Lower leg skin (tissue), 4 donors: ENCODE measurements at regions not wholly inside any gene's neighbourhood (a gene's known extent, or its start where the extent isn't known, plus 50 kb on each side); places are given as distances from the start of the nearest gene placed in this dataset.
"Not testable (repeated sequence)": the region's sequence is repeated elsewhere in the genome, so short reads cannot be mapped to it uniquely, and the experiment has no call there.

Experiments
- DNase-seq, 2 donors: peaks; one replicate each; pipeline ENCODE4 v3.0.0-alpha.2; 2019; ENCODE audit warnings: low spot score in 2 of 2
- H3K4me3 ChIP-seq: fragments of 200-600 bp; sonication (generic); 2 replicates; pipeline ENCODE4 v1.5.1; 2017; ENCODE audit warnings: mild to moderate bottlenecking, low read depth; ENCODE audit not compliant: poor library complexity, severe bottlenecking
- POLR2A ChIP-seq, 2 donors: fragments of 450-650 bp; IDR thresholded peaks; one replicate each; pipeline ENCODE4 v1.6.1; 2016 to 2017; ENCODE audit warnings: antibody characterized with exemption in 2 of 2, mild to moderate bottlenecking in 1 of 2, moderate library complexity in 1 of 2
- WGBS, 2 donors: methylation state at CpG; one replicate each; pipeline ENCODE4 v1.1.5; 2018; 5-methylcytosine and 5-hydroxymethylcytosine counted together
- intact Hi-C: fragments of 100-400 bp; cut with DNase I; formaldehyde crosslinking; loops from one replicate; pipeline ENCODE4 v1.15.0; 2023; ENCODE audit warnings: low total_unique reads
- TF ChIP-seq, protein P1 (sequence below), 3 donors: fragments of 450-650 bp; IDR thresholded peaks; one replicate each; pipeline ENCODE4 v1.5.1; 2016; ENCODE audit warnings: antibody characterized with exemption in 3 of 3, mild to moderate bottlenecking in 3 of 3, moderate library complexity in 2 of 3

DNA sequence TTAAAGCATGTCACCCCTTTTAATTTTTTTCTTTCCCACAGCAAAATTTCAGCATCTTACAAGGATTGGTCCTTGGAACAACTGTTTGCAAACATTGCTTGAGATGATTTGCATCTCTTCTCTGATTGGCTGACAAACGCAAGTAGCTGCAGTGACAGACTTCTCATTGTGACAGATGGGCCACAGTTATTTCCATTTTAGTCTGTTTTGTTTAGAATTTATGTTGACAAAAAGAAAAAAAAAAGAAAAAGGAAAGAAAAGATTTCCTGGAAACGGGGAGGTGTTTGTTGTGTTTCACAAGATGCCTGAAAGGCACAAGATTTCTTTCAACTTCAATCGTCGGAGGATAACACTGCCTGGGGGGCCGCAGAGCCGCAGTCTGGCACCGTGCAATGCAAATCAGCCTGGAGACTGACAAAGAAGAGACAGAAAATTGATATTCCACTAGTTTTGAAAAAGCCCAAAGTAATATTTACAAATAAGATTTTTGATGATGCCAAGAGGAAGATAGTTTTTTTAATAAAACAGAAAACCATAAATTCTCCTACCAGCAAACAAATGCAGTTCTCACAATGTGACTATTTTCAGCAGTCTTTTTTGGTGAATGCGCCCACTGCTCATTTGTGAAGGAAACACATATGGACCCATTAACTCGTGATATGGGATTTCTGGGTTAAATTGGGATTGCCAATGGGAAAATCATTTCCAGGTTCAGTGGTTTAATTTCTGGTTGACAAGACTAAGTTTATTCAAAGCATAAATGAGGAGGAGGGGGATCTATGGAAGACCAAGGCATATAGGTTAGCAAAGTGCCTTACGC lies 296.2 kb upstream of the SMIM21 start:
- WGBS, 2 donors, result 40 to 46% methylated on average over 10 of the region's 10 CpGs
- no peak for DNase-seq
- H3K4me3 ChIP-seq, result no peak overlapping the region
- no peak for TF ChIP-seq POLR2A (IDR thresholded peaks at IDR 0.05)
- TF ChIP-seq, protein P1, sequence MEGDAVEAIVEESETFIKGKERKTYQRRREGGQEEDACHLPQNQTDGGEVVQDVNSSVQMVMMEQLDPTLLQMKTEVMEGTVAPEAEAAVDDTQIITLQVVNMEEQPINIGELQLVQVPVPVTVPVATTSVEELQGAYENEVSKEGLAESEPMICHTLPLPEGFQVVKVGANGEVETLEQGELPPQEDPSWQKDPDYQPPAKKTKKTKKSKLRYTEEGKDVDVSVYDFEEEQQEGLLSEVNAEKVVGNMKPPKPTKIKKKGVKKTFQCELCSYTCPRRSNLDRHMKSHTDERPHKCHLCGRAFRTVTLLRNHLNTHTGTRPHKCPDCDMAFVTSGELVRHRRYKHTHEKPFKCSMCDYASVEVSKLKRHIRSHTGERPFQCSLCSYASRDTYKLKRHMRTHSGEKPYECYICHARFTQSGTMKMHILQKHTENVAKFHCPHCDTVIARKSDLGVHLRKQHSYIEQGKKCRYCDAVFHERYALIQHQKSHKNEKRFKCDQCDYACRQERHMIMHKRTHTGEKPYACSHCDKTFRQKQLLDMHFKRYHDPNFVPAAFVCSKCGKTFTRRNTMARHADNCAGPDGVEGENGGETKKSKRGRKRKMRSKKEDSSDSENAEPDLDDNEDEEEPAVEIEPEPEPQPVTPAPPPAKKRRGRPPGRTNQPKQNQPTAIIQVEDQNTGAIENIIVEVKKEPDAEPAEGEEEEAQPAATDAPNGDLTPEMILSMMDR (IDR thresholded peaks at IDR 0.05), result no peak
- intact Hi-C loops, result no loop called here

DNA sequence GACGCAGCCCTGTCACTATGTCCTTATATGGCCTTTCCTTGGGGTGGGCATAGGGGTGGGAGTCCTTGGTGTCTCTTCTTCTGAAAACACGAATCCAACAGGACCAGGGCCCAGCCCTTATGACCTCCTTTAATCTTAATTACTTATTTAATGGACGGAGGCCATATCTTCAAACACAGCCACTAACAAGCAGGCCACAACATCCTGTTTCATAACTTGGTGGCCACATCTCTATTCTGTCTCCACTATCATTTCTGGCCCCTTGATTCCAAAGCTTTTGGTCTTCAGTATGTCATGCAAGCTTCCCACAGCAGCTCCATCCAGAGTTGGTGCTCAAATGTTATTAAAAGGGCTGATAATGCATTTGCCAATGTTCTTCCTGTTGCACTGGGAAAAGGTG lies 287.3 kb upstream of the SMIM21 start:
- no peak for TF ChIP-seq POLR2A (IDR thresholded peaks at IDR 0.05)
- TF ChIP-seq, protein P1 (IDR thresholded peaks at IDR 0.05), result no peak
- intact Hi-C loops, result no loop called here
- WGBS, 2 donors, result 69 to 78% methylated on average over 3 of the region's 3 CpGs
- H3K4me3 ChIP-seq, result no peak overlapping the region
- no peak for DNase-seq

DNA sequence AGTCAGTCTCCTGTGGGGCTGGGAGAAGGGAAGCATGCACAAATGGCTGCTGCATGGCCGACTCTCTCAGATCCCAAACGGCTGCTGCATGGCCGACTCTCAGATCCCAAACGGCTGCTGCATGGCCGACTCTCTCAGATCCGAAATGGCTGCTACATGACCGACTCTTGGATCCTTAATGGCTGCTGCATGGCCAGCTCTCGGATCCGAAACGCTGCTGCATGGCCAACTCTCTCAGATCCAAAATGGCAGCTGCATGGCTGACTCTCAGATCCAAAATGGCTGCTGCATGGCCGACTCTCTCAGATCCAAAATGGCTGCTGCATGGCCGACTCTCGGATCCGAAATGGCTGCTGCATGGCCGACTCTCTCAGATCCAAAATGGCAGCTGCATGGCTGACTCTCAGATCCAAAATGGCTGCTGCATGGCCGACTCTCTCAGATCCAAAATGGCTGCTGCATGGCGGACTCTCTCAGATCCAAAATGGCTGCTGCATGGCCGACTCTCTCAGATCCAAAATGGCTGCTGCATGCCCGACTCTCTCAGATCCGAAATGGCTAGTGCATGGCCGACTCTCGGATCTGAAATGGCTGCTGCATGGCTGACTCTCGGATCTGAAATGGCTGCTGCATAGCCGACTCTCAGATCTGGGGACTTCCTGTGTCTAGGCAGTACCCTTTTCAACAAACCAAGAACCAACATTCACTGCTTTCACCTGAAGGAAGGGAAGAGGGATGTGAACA lies 284.8 kb upstream of the SMIM21 start:
- H3K4me3 ChIP-seq, intact Hi-C loops, DNase-seq: not testable (repeated sequence)
- WGBS, 2 donors, result 91 to 95% methylated on average over 20 to 22 of the region's 24 CpGs

DNA sequence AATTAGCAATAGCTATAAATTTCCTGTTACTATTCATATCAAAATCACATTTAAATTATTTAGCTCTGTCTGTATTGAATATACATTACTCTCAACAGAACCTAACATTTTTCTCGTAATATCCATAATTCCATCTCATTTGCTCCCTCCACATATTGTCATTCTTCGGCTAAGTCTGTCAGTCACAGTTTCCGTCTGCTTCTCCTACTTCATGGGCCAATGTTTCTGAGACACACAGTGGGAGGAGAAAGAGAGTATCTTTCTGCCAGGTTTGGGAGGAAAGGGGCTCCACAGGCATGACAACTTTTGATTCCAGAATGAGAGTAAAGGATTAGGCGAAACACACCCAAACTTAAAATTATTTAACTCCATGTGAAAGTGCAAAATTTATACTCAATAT lies 273.1 kb upstream of the SMIM21 start:
- no peak overlapping the region for H3K4me3 ChIP-seq
- TF ChIP-seq POLR2A (IDR thresholded peaks at IDR 0.05), result no peak
- no peak for DNase-seq
- intact Hi-C loops, result no loop called here
- 78 to 79% methylated on average over 4 of the region's 4 CpGs for WGBS, 2 donors

DNA sequence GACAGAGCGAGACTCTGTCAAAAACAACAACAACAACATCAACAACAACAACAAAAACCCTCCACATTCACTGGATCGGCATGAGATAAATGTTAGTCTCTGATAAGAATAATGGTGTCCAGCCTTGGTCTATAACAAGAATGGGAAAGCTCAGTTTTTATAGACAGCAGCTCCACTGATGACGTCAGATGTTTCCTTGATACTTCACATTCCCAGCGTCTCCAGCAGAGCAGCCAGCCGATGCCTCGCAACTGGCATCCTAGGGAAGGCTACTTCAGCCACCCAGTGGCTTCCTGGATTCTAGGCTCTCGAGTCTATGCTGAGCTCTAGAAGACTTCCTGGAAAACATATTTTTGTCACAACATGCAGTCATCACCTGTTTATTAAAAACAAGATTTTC lies 271.4 kb upstream of the SMIM21 start:
- intact Hi-C loops, result no loop called here
- no peak for DNase-seq
- TF ChIP-seq, protein P1 (IDR thresholded peaks at IDR 0.05), result no peak
- TF ChIP-seq POLR2A (IDR thresholded peaks at IDR 0.05), result no peak
- H3K4me3 ChIP-seq, result no peak overlapping the region
- 84 to 90% methylated on average over 7 of the region's 7 CpGs for WGBS, 2 donors

DNA sequence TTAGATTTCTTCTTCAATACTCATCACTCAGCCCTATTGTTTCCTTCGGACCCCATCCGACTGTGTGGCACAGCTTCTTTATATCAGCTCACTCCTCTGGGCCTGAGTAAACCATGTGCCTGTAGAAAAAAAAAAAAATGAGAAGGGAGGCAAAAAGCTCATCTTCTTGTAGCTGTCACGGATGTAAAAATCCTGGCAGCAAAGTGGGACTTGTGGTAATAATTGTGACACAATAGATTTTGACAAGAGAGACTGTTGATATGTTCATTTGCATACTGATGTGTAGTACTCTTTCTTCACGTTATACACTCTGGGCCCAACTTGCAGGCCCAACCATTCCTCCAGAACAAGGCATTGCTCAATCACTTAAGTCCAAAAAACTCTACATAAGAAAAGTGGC lies 270.0 kb upstream of the SMIM21 start:
- intact Hi-C loops, result no loop called here
- no peak overlapping the region for H3K4me3 ChIP-seq
- 64 to 70% methylated on average over 4 of the region's 4 CpGs for WGBS, 2 donors
- no peak for DNase-seq
- TF ChIP-seq POLR2A (IDR thresholded peaks at IDR 0.05), result no peak
- TF ChIP-seq, protein P1 (IDR thresholded peaks at IDR 0.05), result no peak
